SK-N-SH (cell line): ENCODE measurements at regions not wholly inside any gene's neighbourhood (a gene's known extent, or its start where the extent isn't known, plus 50 kb on each side); places are given as distances from the start of the nearest gene placed in this dataset.

ENCODE experiments used
- CTCF ChIP-seq: fragments of 200-600 bp; sonication (generic); IDR thresholded peaks from 2 replicates; pipeline ENCODE4 v1.6.1; 2017; ENCODE audit warnings: antibody characterized with exemption, mild to moderate bottlenecking, moderate library complexity
- ELF1 ChIP-seq: IDR thresholded peaks from 2 replicates; pipeline ENCODE4 v1.4.0; 2012
- IRF3 ChIP-seq: fragments of 150-350 bp; IDR thresholded peaks from 2 replicates; pipeline ENCODE4 v1.6.1; 2016; ENCODE audit warnings: mild to moderate bottlenecking, low read depth, low read length
- MAX ChIP-seq: IDR thresholded peaks from 2 replicates; pipeline ENCODE4 v1.4.0; 2012; ENCODE audit warnings: low read depth
- MXI1 ChIP-seq: IDR thresholded peaks from 2 replicates; pipeline ENCODE4 v1.6.1; 2012; ENCODE audit warnings: mild to moderate bottlenecking, low read depth, low read length, improper control_type of control experiment
- POLR2AphosphoS5 ChIP-seq: IDR thresholded peaks from 2 replicates; pipeline ENCODE4 v1.6.1; 2012; ENCODE audit warnings: low read depth, low read length
- YY1 ChIP-seq: IDR thresholded peaks from 2 replicates; pipeline ENCODE4 v1.4.0; 2012; ENCODE audit warnings: low read depth, mild to moderate bottlenecking

DNA sequence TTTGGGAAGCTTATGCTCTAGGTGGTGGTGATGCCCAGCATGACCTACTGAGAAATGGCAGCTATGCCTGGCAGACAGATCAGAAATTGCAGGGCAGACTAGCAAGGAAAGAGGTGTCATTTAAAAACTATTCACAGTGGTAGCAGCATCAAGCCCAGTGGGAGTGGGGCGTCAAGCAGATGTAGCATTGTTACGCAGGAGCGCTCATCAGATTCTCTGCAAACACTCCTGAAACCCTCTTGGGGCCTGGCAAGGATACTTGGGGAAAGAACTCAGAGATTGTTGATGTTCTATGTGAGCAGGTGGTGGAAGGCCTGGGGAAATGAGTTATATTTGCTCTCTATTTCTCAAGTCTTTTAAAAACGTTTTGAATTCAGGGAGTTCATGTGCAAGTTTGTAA is 437.6 kb downstream of the RAPGEF2 start:
- TF ChIP-seq POLR2AphosphoS5, result no peak
- no peak for TF ChIP-seq ELF1
- no peak for TF ChIP-seq CTCF
- no peak for TF ChIP-seq YY1
- TF ChIP-seq MXI1, result no peak
- TF ChIP-seq IRF3, result no peak
- TF ChIP-seq MAX, result no peak
